CD4-positive, alpha-beta T cell treated with Interleukin-15 for 4 hours (primary cell): ENCODE measurements at regions not wholly inside any gene's neighbourhood (a gene's known extent, or its start where the extent isn't known, plus 50 kb on each side); places are given as distances from the start of the nearest gene placed in this dataset.
"Not testable (repeated sequence)": the region's sequence is repeated elsewhere in the genome, so short reads cannot be mapped to it uniquely, and the experiment has no call there.

Experiments
- DNase-seq: peaks from one replicate; pipeline ENCODE4 v3.0.0-alpha.2; 2020; ENCODE audit warnings: low spot score

- peak; percentile 67 for DNase-seq
These were observed 127.2 kb downstream of the HS3ST3B1 start for GRCh38 chr17:14427900-14428647.

- not testable (repeated sequence) for DNase-seq
These were observed 122.3 kb downstream of the HS3ST3B1 start for GRCh38 chr17:14423156-14423555.

- DNase-seq: no peak
These were observed 116.5 kb downstream of the HS3ST3B1 start for GRCh38 chr17:14417336-14417735.

GRCh38 chr17:14409292-14409691, 108.4 kb downstream of the HS3ST3B1 start:
- no peak for DNase-seq

- no peak for DNase-seq
These were observed 106.7 kb downstream of the HS3ST3B1 start for GRCh38 chr17:14407541-14407940.

- no peak for DNase-seq
These were observed 104.3 kb downstream of the HS3ST3B1 start for GRCh38 chr17:14405189-14405588.
